ENCODE measurements at regions not wholly inside any gene's neighbourhood (a gene's known extent, or its start where the extent isn't known, plus 50 kb on each side); places are given as distances from the start of the nearest gene placed in this dataset.

- TF ChIP-seq CTCF (IDR thresholded peaks at IDR 0.05), result no peak
- TF ChIP-seq POLR2A (IDR thresholded peaks at IDR 0.05), result no peak
Measured at GRCh38 chr9:93815135-93815534, 140.0 kb downstream of the BARX1 start.

Data from breast epithelium (tissue), 3 donors.